ENCODE measurements at regions not wholly inside any gene's neighbourhood (a gene's known extent, or its start where the extent isn't known, plus 50 kb on each side); places are given as distances from the start of the nearest gene placed in this dataset.

DNA sequence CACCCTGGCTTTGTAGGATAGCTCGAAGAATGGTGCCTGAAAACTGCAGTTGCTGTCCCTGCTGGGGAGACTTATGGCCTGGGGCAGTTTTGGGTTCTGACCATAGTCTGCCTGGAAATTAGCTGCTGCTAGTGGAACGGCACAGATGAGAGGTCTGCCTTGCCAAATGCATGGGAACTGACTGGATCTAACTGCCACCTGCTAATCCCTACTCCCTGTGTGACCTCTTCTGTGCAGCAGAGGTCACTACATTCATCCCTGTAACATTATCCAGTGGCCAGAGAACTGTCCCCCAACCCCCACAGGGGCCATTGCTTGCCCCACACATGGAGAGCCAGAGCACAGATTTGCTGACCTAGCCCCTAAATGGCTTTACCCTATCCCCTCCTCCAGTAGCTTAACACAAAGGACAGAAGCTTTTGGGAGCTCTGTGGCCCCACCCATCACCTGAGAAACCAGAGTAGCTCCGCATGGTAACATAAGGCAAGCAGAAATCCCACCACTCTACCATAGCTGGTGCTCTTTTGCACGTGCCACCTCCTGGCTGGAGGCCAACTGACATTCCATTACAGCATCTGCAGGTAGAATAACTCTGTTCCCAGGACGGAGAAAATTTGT lies 840.0 kb downstream of the EPHA3 start:
- peaks cover 18% of the 10 kb centered on the region for H3K27me3 Mint-ChIP-seq (ENCODE audit: low read depth)
- ChIA-PET CTCF (interaction anchor here (1.9 to 2.9 kb wide), 2 partner anchors 142 to 144 kb away, joined by 5 to 15 read pairs; no protein-coding TSS in a partner anchor), POLR2A (no interaction called here)
- H3K27ac Mint-ChIP-seq = no peak overlapping the region
- TF ChIP-seq, protein P1, sequence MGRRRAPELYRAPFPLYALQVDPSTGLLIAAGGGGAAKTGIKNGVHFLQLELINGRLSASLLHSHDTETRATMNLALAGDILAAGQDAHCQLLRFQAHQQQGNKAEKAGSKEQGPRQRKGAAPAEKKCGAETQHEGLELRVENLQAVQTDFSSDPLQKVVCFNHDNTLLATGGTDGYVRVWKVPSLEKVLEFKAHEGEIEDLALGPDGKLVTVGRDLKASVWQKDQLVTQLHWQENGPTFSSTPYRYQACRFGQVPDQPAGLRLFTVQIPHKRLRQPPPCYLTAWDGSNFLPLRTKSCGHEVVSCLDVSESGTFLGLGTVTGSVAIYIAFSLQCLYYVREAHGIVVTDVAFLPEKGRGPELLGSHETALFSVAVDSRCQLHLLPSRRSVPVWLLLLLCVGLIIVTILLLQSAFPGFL (CRISPR knock-in tag; IDR thresholded peaks at IDR 0.05; ENCODE audit: borderline replicate concordance) = no peak
- no peak for TF ChIP-seq ZNF423 (CRISPR knock-in tag; IDR thresholded peaks at IDR 0.05)
- TF ChIP-seq ZNF396 (CRISPR knock-in tag; IDR thresholded peaks at IDR 0.05; ENCODE audit: borderline replicate concordance) = no peak
- TF ChIP-seq CBFB (CRISPR knock-in tag; IDR thresholded peaks at IDR 0.05; ENCODE audit: low read depth) = no peak
- TF ChIP-seq EMX1 (CRISPR knock-in tag; IDR thresholded peaks at IDR 0.05) = no peak
- TF ChIP-seq, protein P2, sequence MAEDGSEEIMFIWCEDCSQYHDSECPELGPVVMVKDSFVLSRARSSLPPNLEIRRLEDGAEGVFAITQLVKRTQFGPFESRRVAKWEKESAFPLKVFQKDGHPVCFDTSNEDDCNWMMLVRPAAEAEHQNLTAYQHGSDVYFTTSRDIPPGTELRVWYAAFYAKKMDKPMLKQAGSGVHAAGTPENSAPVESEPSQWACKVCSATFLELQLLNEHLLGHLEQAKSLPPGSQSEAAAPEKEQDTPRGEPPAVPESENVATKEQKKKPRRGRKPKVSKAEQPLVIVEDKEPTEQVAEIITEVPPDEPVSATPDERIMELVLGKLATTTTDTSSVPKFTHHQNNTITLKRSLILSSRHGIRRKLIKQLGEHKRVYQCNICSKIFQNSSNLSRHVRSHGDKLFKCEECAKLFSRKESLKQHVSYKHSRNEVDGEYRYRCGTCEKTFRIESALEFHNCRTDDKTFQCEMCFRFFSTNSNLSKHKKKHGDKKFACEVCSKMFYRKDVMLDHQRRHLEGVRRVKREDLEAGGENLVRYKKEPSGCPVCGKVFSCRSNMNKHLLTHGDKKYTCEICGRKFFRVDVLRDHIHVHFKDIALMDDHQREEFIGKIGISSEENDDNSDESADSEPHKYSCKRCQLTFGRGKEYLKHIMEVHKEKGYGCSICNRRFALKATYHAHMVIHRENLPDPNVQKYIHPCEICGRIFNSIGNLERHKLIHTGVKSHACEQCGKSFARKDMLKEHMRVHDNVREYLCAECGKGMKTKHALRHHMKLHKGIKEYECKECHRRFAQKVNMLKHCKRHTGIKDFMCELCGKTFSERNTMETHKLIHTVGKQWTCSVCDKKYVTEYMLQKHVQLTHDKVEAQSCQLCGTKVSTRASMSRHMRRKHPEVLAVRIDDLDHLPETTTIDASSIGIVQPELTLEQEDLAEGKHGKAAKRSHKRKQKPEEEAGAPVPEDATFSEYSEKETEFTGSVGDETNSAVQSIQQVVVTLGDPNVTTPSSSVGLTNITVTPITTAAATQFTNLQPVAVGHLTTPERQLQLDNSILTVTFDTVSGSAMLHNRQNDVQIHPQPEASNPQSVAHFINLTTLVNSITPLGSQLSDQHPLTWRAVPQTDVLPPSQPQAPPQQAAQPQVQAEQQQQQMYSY (CRISPR knock-in tag; IDR thresholded peaks at IDR 0.05) = no peak
- no peak for TF ChIP-seq MXD4 (CRISPR knock-in tag; IDR thresholded peaks at IDR 0.05; ENCODE audit: borderline replicate concordance)
- TF ChIP-seq, protein P3, sequence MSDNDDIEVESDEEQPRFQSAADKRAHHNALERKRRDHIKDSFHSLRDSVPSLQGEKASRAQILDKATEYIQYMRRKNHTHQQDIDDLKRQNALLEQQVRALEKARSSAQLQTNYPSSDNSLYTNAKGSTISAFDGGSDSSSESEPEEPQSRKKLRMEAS (CRISPR knock-in tag; IDR thresholded peaks at IDR 0.05) = no peak
- TF ChIP-seq SMAD4 (CRISPR knock-in tag; IDR thresholded peaks at IDR 0.05) = no peak
- TF ChIP-seq, protein P4, sequence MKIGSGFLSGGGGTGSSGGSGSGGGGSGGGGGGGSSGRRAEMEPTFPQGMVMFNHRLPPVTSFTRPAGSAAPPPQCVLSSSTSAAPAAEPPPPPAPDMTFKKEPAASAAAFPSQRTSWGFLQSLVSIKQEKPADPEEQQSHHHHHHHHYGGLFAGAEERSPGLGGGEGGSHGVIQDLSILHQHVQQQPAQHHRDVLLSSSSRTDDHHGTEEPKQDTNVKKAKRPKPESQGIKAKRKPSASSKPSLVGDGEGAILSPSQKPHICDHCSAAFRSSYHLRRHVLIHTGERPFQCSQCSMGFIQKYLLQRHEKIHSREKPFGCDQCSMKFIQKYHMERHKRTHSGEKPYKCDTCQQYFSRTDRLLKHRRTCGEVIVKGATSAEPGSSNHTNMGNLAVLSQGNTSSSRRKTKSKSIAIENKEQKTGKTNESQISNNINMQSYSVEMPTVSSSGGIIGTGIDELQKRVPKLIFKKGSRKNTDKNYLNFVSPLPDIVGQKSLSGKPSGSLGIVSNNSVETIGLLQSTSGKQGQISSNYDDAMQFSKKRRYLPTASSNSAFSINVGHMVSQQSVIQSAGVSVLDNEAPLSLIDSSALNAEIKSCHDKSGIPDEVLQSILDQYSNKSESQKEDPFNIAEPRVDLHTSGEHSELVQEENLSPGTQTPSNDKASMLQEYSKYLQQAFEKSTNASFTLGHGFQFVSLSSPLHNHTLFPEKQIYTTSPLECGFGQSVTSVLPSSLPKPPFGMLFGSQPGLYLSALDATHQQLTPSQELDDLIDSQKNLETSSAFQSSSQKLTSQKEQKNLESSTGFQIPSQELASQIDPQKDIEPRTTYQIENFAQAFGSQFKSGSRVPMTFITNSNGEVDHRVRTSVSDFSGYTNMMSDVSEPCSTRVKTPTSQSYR (CRISPR knock-in tag; IDR thresholded peaks at IDR 0.05) = no peak
- no peak for DNase-seq (ENCODE audit: low spot score)
- no peak overlapping the region for H3K4me3 Mint-ChIP-seq
- peak; percentile 74 for ATAC-seq
- H3K36me3 Mint-ChIP-seq = peaks cover 24% of the 10 kb centered on the region
- H3K9me3 Mint-ChIP-seq = peaks cover 19% of the 10 kb centered on the region
- peaks cover 35% of the 10 kb centered on the region for H3K4me1 Mint-ChIP-seq

DNA sequence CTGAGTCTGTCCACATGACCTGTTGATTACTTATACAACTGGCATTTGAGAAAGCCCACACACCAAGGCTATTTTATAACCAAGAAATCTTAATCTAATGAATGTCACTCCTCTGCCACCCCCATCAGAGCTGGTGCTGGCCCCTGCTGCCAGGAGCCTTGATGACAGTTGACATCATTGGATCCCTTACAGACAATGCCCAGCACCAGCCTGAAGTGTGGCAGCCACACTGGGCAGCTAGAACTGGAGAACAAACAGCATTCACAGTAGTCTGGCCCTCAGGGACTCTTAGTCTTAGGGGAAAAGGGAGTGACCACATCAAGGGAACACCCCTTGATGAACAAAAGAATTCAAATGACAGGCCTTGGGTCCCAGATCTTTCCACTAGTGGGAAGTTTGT lies 840.6 kb downstream of the EPHA3 start:
- H3K27ac Mint-ChIP-seq = no peak overlapping the region
- H3K9me3 Mint-ChIP-seq = peaks cover 16% of the 10 kb centered on the region
- H3K27me3 Mint-ChIP-seq (ENCODE audit: low read depth) = peaks cover 15% of the 10 kb centered on the region
- POLR2A ChIA-PET = no interaction called here
- H3K36me3 Mint-ChIP-seq = peaks cover 22% of the 10 kb centered on the region
- ATAC-seq = no peak
- H3K4me1 Mint-ChIP-seq = peaks cover 35% of the 10 kb centered on the region
- H3K4me3 Mint-ChIP-seq = no peak overlapping the region
- CTCF ChIA-PET = interaction anchor here (1.9 to 2.9 kb wide), 2 partner anchors 142 to 144 kb away, joined by 5 to 15 read pairs; no protein-coding TSS in a partner anchor
- DNase-seq (ENCODE audit: low spot score) = no peak
- TF ChIP-seq NR2C2 (CRISPR knock-in tag; IDR thresholded peaks at IDR 0.05) (no peak), ZNF121 (CRISPR knock-in tag; IDR thresholded peaks at IDR 0.05) (no peak), FOXP1 (CRISPR knock-in tag; IDR thresholded peaks at IDR 0.05; ENCODE audit: borderline replicate concordance) (no peak), GABPB1 (CRISPR knock-in tag; IDR thresholded peaks at IDR 0.05) (no peak), HMGA2 (CRISPR knock-in tag; IDR thresholded peaks at IDR 0.05) (no peak), TEAD4 (CRISPR knock-in tag; IDR thresholded peaks at IDR 0.05) (no peak), TEAD1 (CRISPR knock-in tag; IDR thresholded peaks at IDR 0.05) (no peak), NFATC4 (CRISPR knock-in tag; IDR thresholded peaks at IDR 0.05) (no peak), ZNF232 (CRISPR knock-in tag; IDR thresholded peaks at IDR 0.05) (no peak), NR1H2 (CRISPR knock-in tag; IDR thresholded peaks at IDR 0.05) (no peak)
- TF ChIP-seq, protein P5, sequence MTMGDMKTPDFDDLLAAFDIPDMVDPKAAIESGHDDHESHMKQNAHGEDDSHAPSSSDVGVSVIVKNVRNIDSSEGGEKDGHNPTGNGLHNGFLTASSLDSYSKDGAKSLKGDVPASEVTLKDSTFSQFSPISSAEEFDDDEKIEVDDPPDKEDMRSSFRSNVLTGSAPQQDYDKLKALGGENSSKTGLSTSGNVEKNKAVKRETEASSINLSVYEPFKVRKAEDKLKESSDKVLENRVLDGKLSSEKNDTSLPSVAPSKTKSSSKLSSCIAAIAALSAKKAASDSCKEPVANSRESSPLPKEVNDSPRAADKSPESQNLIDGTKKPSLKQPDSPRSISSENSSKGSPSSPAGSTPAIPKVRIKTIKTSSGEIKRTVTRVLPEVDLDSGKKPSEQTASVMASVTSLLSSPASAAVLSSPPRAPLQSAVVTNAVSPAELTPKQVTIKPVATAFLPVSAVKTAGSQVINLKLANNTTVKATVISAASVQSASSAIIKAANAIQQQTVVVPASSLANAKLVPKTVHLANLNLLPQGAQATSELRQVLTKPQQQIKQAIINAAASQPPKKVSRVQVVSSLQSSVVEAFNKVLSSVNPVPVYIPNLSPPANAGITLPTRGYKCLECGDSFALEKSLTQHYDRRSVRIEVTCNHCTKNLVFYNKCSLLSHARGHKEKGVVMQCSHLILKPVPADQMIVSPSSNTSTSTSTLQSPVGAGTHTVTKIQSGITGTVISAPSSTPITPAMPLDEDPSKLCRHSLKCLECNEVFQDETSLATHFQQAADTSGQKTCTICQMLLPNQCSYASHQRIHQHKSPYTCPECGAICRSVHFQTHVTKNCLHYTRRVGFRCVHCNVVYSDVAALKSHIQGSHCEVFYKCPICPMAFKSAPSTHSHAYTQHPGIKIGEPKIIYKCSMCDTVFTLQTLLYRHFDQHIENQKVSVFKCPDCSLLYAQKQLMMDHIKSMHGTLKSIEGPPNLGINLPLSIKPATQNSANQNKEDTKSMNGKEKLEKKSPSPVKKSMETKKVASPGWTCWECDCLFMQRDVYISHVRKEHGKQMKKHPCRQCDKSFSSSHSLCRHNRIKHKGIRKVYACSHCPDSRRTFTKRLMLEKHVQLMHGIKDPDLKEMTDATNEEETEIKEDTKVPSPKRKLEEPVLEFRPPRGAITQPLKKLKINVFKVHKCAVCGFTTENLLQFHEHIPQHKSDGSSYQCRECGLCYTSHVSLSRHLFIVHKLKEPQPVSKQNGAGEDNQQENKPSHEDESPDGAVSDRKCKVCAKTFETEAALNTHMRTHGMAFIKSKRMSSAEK (CRISPR knock-in tag; IDR thresholded peaks at IDR 0.05; ENCODE audit: borderline replicate concordance) = no peak
- TF ChIP-seq, protein P6, sequence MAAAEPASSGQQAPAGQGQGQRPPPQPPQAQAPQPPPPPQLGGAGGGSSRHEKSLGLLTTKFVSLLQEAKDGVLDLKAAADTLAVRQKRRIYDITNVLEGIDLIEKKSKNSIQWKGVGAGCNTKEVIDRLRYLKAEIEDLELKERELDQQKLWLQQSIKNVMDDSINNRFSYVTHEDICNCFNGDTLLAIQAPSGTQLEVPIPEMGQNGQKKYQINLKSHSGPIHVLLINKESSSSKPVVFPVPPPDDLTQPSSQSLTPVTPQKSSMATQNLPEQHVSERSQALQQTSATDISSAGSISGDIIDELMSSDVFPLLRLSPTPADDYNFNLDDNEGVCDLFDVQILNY (CRISPR knock-in tag; IDR thresholded peaks at IDR 0.05) = no peak
- TF ChIP-seq, protein P7, sequence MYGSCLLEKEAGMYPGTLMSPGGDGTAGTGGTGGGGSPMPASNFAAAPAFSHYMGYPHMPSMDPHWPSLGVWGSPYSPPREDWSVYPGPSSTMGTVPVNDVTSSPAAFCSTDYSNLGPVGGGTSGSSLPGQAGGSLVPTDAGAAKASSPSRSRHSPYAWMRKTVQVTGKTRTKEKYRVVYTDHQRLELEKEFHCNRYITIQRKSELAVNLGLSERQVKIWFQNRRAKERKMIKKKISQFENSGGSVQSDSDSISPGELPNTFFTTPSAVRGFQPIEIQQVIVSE (CRISPR knock-in tag; IDR thresholded peaks at IDR 0.05; ENCODE audit: borderline replicate concordance) = no peak

All from WTC11 (cell line).